Psoas muscle (tissue), 7 donors: ENCODE measurements at regions not wholly inside any gene's neighbourhood (a gene's known extent, or its start where the extent isn't known, plus 50 kb on each side); places are given as distances from the start of the nearest gene placed in this dataset.
"Not testable (repeated sequence)": the region's sequence is repeated elsewhere in the genome, so short reads cannot be mapped to it uniquely, and the experiment has no call there.

Source experiments
- ATAC-seq, 4 donors: fragments of 200-7000 bp; cut with Tn5 transposase; one replicate each; pipeline ENCODE4 v1.9.1; 2020; ENCODE audit warnings: moderate library complexity in 3 of 4, mild to moderate bottlenecking in 2 of 4
- DNase-seq, 2 donors: peaks; one replicate each; pipeline ENCODE4 v3.0.0-alpha.2; 2020
- H3K27ac ChIP-seq: fragments of 200-600 bp; one replicate; pipeline ENCODE4 v1.8.0; 2022
- H3K27me3 ChIP-seq, 3 donors: fragments of 200-600 bp in 1 of 3; one replicate each; pipeline versions ENCODE4 v1.6.1 to v1.8.0; 2013 to 2022; ENCODE audit warnings: low read length in 2 of 3, mild to moderate bottlenecking in 2 of 3, moderate library complexity in 1 of 3; ENCODE audit not compliant: insufficient read depth in 3 of 3
- H3K36me3 ChIP-seq, 2 donors: fragments of 200-600 bp in 1 of 2; one replicate each; pipeline versions ENCODE4 v1.6.1 to v1.8.0; 2013 to 2022; ENCODE audit warnings: low read depth in 1 of 2, mild to moderate bottlenecking in 1 of 2, moderate library complexity in 1 of 2; ENCODE audit not compliant: insufficient read depth in 1 of 2
- H3K4me1 ChIP-seq: fragments of 200-600 bp; one replicate; pipeline ENCODE4 v1.8.0; 2022
- H3K4me3 ChIP-seq: fragments of 200-600 bp; one replicate; pipeline ENCODE4 v1.8.0; 2022; ENCODE audit warnings: mild to moderate bottlenecking
- H3K9me3 ChIP-seq: fragments of 200-600 bp; one replicate; pipeline ENCODE4 v1.8.0; 2022
- CTCF ChIP-seq: fragments of 200-600 bp; IDR thresholded peaks from one replicate; pipeline ENCODE4 v1.8.0; 2022; ENCODE audit warnings: antibody characterized with exemption
- WGBS, 3 donors: extraction: QIAGEN DNeasy Blood & Tissue Kit; methylation state at CpG; one replicate each; pipeline versions ENCODE4 v1.1.6 to v1.1.7; 2013; 5-methylcytosine and 5-hydroxymethylcytosine counted together
- intact Hi-C, 2 donors: fragments of 100-400 bp; cut with DNase I; formaldehyde crosslinking; loops; one replicate each; pipeline versions ENCODE4 v1.11.0 to v1.14.2; 2022
- donor health status: healthy with polysubstance abuse.
- donor health status: DM: no; HTN: no; CAD: no; lungs with moderate emphysema.
- donor health status: Bipolar disorder and iron deficiency.
- donor health status: healthy.
- donor health status: DM: yes; HTN: yes; CAD: no.
- donor health status: DM: no; HTN: no; CAD: no.
- donor health status: DM: yes; HTN: yes; CAD: no.

- Histone ChIP-seq H3K27me3 (no peaks in the 10 kb centered on the region), H3K27ac (no peak overlapping the region), H3K9me3 (peaks cover 5% of the 10 kb centered on the region), H3K36me3 (no peaks in the 10 kb centered on the region), H3K4me1 (no peaks in the 10 kb centered on the region), H3K4me3 (no peak overlapping the region)
- DNase-seq (no peak), ATAC-seq (no peak)
- 87 to 96% (median 91%) methylated on average over 1 of the region's 1 CpG for WGBS, 3 donors
- intact Hi-C loops = no loop called here
- TF ChIP-seq CTCF = no peak
These were observed 138.4 kb downstream of the UCK2 start for GRCh38 chr1:165965857-165966256.

- H3K27me3 ChIP-seq, H3K36me3 ChIP-seq, H3K9me3 ChIP-seq, DNase-seq, ATAC-seq, intact Hi-C loops, H3K4me1 ChIP-seq, H3K4me3 ChIP-seq, H3K27ac ChIP-seq: not testable (repeated sequence)
- 47 to 71% (median 68%) methylated on average over 2 of the region's 4 CpGs for WGBS, 3 donors
These were observed 142.0 kb downstream of the UCK2 start for GRCh38 chr1:165969366-165969765.

GRCh38 chr1:165974598-165975131 is 147.3 kb downstream of the UCK2 start:
- Histone ChIP-seq H3K27me3 (peaks cover 0 to 1% (median 0%) of the 10 kb centered on the region in 3 donors), H3K4me1 (no peaks in the 10 kb centered on the region), H3K4me3 (no peak overlapping the region), H3K36me3 (no peaks in the 10 kb centered on the region), H3K27ac (no peak overlapping the region), H3K9me3 (peaks cover 14% of the 10 kb centered on the region)
- WGBS, 3 donors = 81 to 85% (median 85%) methylated on average over 3 of the region's 3 CpGs
- DNase-seq (no peak), ATAC-seq (no peak)
- TF ChIP-seq CTCF = no peak
- intact Hi-C loops = no loop called here

GRCh38 chr1:165988275-165988674 is 160.9 kb downstream of the UCK2 start:
- Histone ChIP-seq H3K27me3 (no peaks in the 10 kb centered on the region), H3K36me3 (no peaks in the 10 kb centered on the region), H3K9me3 (no peaks in the 10 kb centered on the region), H3K4me3 (no peak overlapping the region), H3K4me1 (no peaks in the 10 kb centered on the region), H3K27ac (no peak overlapping the region)
- ATAC-seq (no peak), DNase-seq (no peak)
- TF ChIP-seq CTCF = no peak
- intact Hi-C loops = no loop called here
- 79 to 91% (median 81%) methylated on average over 1 of the region's 1 CpG for WGBS, 3 donors

GRCh38 chr1:165988817-165989216 is 161.4 kb downstream of the UCK2 start:
- intact Hi-C loops = no loop called here
- no peaks in the 10 kb centered on the region for H3K9me3 ChIP-seq
- no peak overlapping the region for H3K4me3 ChIP-seq
- no peaks in the 10 kb centered on the region for H3K36me3 ChIP-seq
- H3K27me3 ChIP-seq = no peaks in the 10 kb centered on the region
- no peak for TF ChIP-seq CTCF
- WGBS, 3 donors = 78 to 87% (median 82%) methylated on average over 2 of the region's 2 CpGs
- ATAC-seq = no peak
- no peak overlapping the region for H3K27ac ChIP-seq
- no peaks in the 10 kb centered on the region for H3K4me1 ChIP-seq
- DNase-seq = no peak
